ENCODE measurements at regions not wholly inside any gene's neighbourhood (a gene's known extent, or its start where the extent isn't known, plus 50 kb on each side); places are given as distances from the start of the nearest gene placed in this dataset.

- TF ChIP-seq CTCF (IDR thresholded peaks at IDR 0.05; ENCODE audit: control extremely low read depth in 1 of 3, insufficient read depth in 1 of 3, low read depth in 1 of 3, low read length in 3 of 3): no peak
- no peak for TF ChIP-seq CTBP2 (IDR thresholded peaks at IDR 0.05; ENCODE audit: borderline replicate concordance, insufficient read depth, insufficient read length, low read length)
- no peak for TF ChIP-seq RXRA (IDR thresholded peaks at IDR 0.05; ENCODE audit: insufficient read depth, low read depth, low read length)
- TF ChIP-seq CREB1 (IDR thresholded peaks at IDR 0.05): no peak
- no peak for TF ChIP-seq EP300 (IDR thresholded peaks at IDR 0.05; ENCODE audit: borderline replicate concordance in 1 of 2, low read depth in 2 of 2, low read length in 2 of 2)
- no peak for TF ChIP-seq POLR2A (IDR thresholded peaks at IDR 0.05; ENCODE audit: control extremely low read depth in 1 of 2, low read depth in 2 of 2, low read length in 2 of 2)
- TF ChIP-seq RAD21 (IDR thresholded peaks at IDR 0.05 in 1 of 2, conservative IDR thresholded peaks at IDR 0.05 in 1 of 2; ENCODE audit: low read depth in 2 of 2, low read length in 2 of 2): no peak
- TF ChIP-seq SAP30 (IDR thresholded peaks at IDR 0.05; ENCODE audit: insufficient read depth, insufficient replicate concordance, low read length): no peak
- TF ChIP-seq ZNF274 (IDR thresholded peaks at IDR 0.05; ENCODE audit: borderline replicate concordance, extremely low read depth, low read length): no peak
- TF ChIP-seq FOSL1 (IDR thresholded peaks at IDR 0.05; ENCODE audit: insufficient read depth, low read depth, low read length): no peak
These were observed 995.4 kb upstream of the ACO1 start for GRCh38 chr9:31389075-31389474.
